Large intestine (tissue), 3 donors: ENCODE measurements at regions not wholly inside any gene's neighbourhood (a gene's known extent, or its start where the extent isn't known, plus 50 kb on each side); places are given as distances from the start of the nearest gene placed in this dataset.
A peak's percentile ranks its signal among the peaks of the same experiment; 100 is the strongest.

Experiments
- DNase-seq, 2 donors: peaks; one replicate each; pipeline versions ENCODE4 v3.0.0 to v3.0.0-alpha.2; 2013
- H3K27ac ChIP-seq: one replicate; pipeline ENCODE4 v1.5.1; 2013; ENCODE audit warnings: low read length
- H3K27me3 ChIP-seq: 2 replicates; pipeline ENCODE4 v1.6.1; 2013; ENCODE audit warnings: low read length; ENCODE audit not compliant: control insufficient read depth, insufficient read depth
- H3K36me3 ChIP-seq: 2 replicates; pipeline ENCODE4 v1.6.1; 2013; ENCODE audit warnings: low read length; ENCODE audit not compliant: control insufficient read depth, insufficient read depth
- H3K4me1 ChIP-seq: one replicate; pipeline ENCODE4 v1.6.1; 2013; ENCODE audit warnings: low read length; ENCODE audit not compliant: control insufficient read depth, insufficient read depth
- H3K4me3 ChIP-seq: one replicate; pipeline ENCODE4 v1.5.1; 2013; ENCODE audit warnings: low read length
- H3K9me3 ChIP-seq: one replicate; pipeline ENCODE4 v1.6.1; 2013; ENCODE audit warnings: mild to moderate bottlenecking, low read depth, low read length, moderate library complexity; ENCODE audit not compliant: control insufficient read depth
- WGBS: methylation state at CpG from one replicate; pipeline ENCODE4 v1.1.5; 2013; ENCODE audit warnings: low lambda C conversion rate; ENCODE audit not compliant: insufficient coverage; 5-methylcytosine and 5-hydroxymethylcytosine counted together

- Histone ChIP-seq H3K27ac (no peak overlapping the region), H3K9me3 (no peaks in the 10 kb centered on the region), H3K4me3 (no peak overlapping the region), H3K36me3 (no peaks in the 10 kb centered on the region), H3K27me3 (no peaks in the 10 kb centered on the region), H3K4me1 (no peaks in the 10 kb centered on the region)
- no peak for DNase-seq
- WGBS, result 100% methylated on average over 3 of the region's 5 CpGs
Measured at GRCh38 chr2:66689456-66690051, 254.6 kb downstream of the MEIS1 start.

DNA sequence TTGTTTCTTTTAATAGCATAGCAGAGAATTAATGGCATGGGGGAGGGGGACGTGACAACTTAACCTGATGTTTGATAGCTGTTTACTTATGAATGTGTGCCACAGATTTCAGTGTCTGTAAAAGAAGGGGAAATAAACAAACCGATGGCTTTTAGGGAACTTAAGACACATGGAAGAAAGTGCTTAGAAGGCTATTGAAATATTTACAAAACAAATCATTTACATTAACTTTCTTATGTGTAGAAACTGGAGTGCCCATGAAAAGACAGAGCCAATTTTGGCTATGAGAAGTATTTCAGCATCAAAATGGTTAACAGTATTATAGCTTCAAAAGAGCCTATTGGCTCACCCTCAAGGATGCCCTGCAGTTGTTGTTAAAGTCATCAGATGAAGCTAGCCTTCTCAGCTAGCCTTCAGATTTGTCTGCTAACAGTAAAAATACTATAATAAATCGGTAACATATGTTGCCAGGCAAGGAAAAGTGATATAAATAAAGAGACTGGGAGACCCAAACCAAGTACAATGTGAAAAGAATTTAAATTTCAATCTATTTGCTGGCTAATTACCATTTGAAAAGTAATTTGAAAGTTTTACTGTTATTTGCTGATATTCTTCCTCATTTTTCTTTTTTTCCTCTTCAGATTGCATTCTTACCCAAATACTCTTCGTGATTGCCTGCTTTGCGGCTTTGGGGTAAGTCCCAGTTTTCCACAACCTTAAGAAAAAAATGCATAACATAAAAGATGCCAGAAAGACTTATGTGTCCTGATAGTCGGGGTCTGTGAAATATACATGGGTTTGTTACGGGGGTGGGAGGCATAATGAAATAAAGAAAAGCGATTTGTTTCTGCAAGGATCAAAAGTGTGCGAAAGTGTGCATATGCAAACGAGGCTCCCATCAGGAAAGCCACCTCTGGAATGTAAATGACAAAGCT is 256.4 kb downstream of the MEIS1 start:
- no peak for DNase-seq
- H3K36me3 ChIP-seq, result no peaks in the 10 kb centered on the region
- H3K4me3 ChIP-seq, result peak overlapping the region; percentile 4
- WGBS, result 81% methylated on average over 10 of the region's 10 CpGs
- H3K9me3 ChIP-seq, result no peaks in the 10 kb centered on the region
- no peaks in the 10 kb centered on the region for H3K27me3 ChIP-seq
- H3K27ac ChIP-seq, result peak overlapping the region; percentile 22
- no peaks in the 10 kb centered on the region for H3K4me1 ChIP-seq

DNA sequence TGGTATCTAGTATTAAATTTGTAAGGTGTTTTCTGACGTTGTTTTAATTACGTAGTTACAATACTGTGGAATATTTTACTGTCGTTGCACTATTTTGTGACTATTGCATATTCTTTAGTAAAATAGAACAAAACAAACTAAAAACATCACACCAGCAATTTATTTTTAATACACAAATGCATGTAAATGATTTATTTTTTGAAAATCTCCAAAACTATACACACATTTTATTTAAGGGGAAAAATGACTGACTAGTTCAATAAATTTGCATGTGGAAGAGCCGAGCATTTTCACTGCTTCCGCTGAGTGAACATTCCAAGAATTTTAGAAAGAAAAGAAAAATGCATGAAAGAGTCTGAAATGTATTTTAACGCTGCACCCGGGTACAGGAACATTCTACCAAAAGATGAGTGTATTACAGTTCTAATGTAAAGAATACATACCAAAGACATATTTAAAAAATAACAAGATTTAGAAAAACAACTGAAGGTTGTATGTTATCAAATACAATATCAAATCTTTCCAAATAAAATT is 257.7 kb downstream of the MEIS1 start:
- Histone ChIP-seq H3K27me3 (no peaks in the 10 kb centered on the region), H3K36me3 (no peaks in the 10 kb centered on the region), H3K4me3 (peak overlapping the region; percentile 9), H3K4me1 (no peaks in the 10 kb centered on the region), H3K27ac (peak overlapping the region; percentile 25), H3K9me3 (no peaks in the 10 kb centered on the region)
- DNase-seq, result no peak
- 76% methylated on average over 7 of the region's 7 CpGs for WGBS

DNA sequence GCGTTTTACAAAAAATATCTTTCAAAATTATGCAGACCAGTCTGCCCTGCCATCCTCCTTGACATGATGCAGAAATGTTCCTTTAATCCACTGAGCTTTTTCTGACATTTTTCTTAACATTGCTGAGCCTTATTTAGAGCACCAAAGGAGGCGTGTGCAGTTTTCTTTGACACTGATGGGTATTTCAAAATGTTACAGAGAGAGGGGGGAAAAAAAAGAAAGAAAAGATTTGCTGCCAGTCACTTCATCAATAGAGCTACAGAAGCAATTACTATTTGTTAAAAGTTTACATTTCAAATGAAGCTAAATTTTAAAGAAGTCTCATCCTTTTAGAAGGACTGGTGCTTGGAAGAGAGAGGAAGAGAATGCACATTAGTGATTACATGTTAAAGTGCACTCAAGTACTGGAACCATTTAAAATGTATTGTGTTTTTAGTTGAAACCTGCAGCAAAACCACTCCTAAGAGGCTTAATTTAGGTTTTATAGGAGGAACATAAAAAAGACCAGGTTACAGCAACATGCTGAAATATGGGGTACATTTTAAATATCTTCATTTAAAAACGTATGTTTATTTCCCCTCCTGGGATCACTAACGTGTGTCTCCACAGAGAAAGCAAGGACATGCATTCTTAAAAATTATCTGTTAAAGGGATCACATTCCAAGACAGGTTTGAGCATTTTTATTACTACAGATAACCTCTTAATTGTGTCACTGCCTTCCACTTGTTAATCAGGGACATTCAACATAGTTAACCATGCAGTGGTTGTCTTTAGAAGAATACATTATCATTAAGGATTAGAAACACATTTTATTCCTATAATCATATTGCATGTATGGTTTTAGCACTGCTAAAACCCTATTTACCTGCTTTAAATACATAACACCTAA is 258.4 kb downstream of the MEIS1 start:
- no peaks in the 10 kb centered on the region for H3K9me3 ChIP-seq
- DNase-seq, result no peak
- H3K36me3 ChIP-seq, result no peaks in the 10 kb centered on the region
- peak overlapping the region; percentile 25 for H3K27ac ChIP-seq
- peak overlapping the region; percentile 9 for H3K4me3 ChIP-seq
- H3K4me1 ChIP-seq, result no peaks in the 10 kb centered on the region
- WGBS, result 69% methylated on average over 3 of the region's 4 CpGs
- no peaks in the 10 kb centered on the region for H3K27me3 ChIP-seq

DNA sequence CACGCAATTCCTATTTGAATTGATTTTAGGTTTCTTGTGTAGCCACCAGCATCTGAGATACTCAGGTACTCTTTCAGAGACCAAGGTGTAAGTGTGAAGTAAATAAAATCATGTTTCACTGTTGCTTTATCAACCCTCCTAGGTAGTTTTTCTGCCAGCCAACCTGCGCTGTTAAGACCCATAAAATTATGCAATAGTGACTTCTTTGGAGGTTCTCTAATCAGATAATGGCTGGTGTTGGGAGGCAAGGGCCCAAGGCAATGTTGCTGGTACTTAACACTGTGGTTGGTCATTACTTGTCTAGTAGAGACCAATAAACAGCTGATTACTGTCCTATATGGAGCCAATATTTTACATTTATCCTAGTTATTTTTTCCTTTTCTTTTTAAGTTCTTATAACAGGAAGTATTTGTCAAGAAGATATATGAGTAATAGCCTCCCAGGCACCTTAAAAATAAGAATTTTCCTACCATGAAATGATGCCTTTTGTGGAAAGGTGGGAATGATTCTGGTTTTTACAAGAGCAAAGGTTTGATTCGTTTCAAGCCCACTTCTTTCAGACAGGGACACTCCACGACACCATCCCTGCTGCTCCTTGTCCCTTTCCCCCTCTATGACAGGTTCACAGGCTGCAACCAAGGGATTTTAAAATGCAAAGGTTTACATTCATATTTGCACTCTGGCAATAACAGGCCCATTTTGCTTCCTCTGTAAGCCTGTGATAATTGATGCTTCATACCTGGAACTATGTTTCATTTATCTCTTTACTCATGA is 259.3 kb downstream of the MEIS1 start:
- H3K27me3 ChIP-seq, result no peaks in the 10 kb centered on the region
- H3K36me3 ChIP-seq, result no peaks in the 10 kb centered on the region
- H3K9me3 ChIP-seq, result no peaks in the 10 kb centered on the region
- DNase-seq, result peak in 1 of 2 donors; percentile 43
- peak overlapping the region; percentile 3 for H3K27ac ChIP-seq
- H3K4me3 ChIP-seq, result no peak overlapping the region
- no peaks in the 10 kb centered on the region for H3K4me1 ChIP-seq
- 80% methylated on average over 1 of the region's 4 CpGs for WGBS

DNA sequence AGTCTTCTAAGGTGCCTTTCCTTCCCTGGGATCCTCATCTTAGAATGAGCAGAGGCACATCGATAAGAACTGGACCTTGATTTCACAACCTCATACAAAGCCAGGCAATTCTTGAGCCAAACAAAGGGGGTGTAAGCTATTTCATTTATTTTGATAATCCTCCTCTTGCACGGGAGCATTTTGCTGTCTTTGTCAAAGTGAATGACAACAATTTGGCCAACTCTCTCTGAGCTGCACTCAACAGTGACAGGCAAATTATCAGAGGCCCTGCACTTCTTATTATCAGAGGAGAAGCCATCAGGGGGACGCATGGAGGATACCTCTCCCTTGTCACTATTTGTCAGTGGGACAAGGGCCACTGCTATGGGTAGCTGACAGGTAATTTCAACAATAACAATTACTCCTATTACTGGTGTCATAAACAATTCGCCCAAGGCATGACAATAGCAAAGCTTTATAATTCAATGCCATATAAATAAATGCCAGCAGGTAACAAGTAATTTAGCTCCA is 260.4 kb downstream of the MEIS1 start:
- Histone ChIP-seq H3K4me1 (peaks cover 7% of the 10 kb centered on the region), H3K27ac (peak overlapping the region; percentile 24), H3K4me3 (no peak overlapping the region), H3K9me3 (no peaks in the 10 kb centered on the region), H3K36me3 (no peaks in the 10 kb centered on the region), H3K27me3 (no peaks in the 10 kb centered on the region)
- no peak for DNase-seq
- 80% methylated on average over 1 of the region's 4 CpGs for WGBS

GRCh38 chr2:66696374-66696773 is 261.4 kb downstream of the MEIS1 start:
- Histone ChIP-seq H3K36me3 (no peaks in the 10 kb centered on the region), H3K27me3 (no peaks in the 10 kb centered on the region), H3K27ac (peak overlapping the region; percentile 46), H3K4me3 (no peak overlapping the region), H3K4me1 (peaks cover 8% of the 10 kb centered on the region), H3K9me3 (no peaks in the 10 kb centered on the region)
- no peak for DNase-seq
- 89% methylated on average over 1 of the region's 7 CpGs for WGBS

GRCh38 chr2:66696886-66697285 is 262.0 kb downstream of the MEIS1 start:
- no peak overlapping the region for H3K4me3 ChIP-seq
- no peak for DNase-seq
- peaks cover 8% of the 10 kb centered on the region for H3K4me1 ChIP-seq
- H3K27me3 ChIP-seq, result no peaks in the 10 kb centered on the region
- WGBS, result 72% methylated on average over 2 of the region's 4 CpGs
- no peaks in the 10 kb centered on the region for H3K9me3 ChIP-seq
- H3K27ac ChIP-seq, result peak overlapping the region; percentile 46
- no peaks in the 10 kb centered on the region for H3K36me3 ChIP-seq

DNA sequence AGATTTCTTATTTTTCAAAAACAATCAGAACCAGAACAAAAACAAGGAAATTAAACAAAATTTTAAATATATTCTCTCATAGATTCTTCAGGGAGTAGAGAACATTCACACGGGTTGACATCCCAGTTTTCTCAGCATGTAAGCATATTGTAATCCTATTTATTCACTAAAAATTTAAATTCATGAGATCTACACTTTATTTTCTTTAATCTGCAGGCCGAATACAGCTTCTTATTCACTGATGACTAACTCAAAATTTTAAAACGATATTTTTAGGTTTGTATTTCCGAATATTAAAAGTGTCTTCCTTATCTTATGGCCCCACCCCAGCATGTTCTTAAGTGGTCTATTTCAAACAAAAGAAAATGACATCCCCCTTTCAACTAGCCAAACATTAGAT is 262.4 kb downstream of the MEIS1 start:
- no peaks in the 10 kb centered on the region for H3K27me3 ChIP-seq
- no peaks in the 10 kb centered on the region for H3K9me3 ChIP-seq
- 48% methylated on average over 4 of the region's 4 CpGs for WGBS
- H3K4me3 ChIP-seq, result no peak overlapping the region
- peaks cover 11% of the 10 kb centered on the region for H3K4me1 ChIP-seq
- H3K27ac ChIP-seq, result no peak overlapping the region
- H3K36me3 ChIP-seq, result no peaks in the 10 kb centered on the region
- no peak for DNase-seq
